Activated B cell treated with CpG ODN at 0.5 μM for 24 hours (primary cell): ENCODE measurements at regions not wholly inside any gene's neighbourhood (a gene's known extent, or its start where the extent isn't known, plus 50 kb on each side); places are given as distances from the start of the nearest gene placed in this dataset.

Experiments
- ATAC-seq: fragments of 200-7000 bp; cut with Tn5 transposase; one replicate; pipeline ENCODE4 v1.10.0; 2021; ENCODE audit warnings: low read depth, mild to moderate bottlenecking, moderate library complexity
- CTCF ChIA-PET: fragments of 350-600 bp; sonication (Branson Sonifier 250); formaldehyde crosslinking; loops from one replicate; lab custom pipeline; 2021; ENCODE audit warnings: antibody characterized with exemption; lab: Charles Lee
- POLR2A ChIA-PET: fragments of 350-600 bp; sonication (Branson Sonifier 250); formaldehyde crosslinking; loops from one replicate; lab custom pipeline; 2021; ENCODE audit warnings: antibody characterized with exemption; lab: Charles Lee
- DNase-seq: peaks from one replicate; pipeline ENCODE4 v3.0.0; 2022
- H3K27ac Mint-ChIP-seq: one replicate; pipeline ENCODE4 v1.8.0; 2020; ENCODE audit warnings: mixed read lengths
- H3K27me3 Mint-ChIP-seq: one replicate; pipeline ENCODE4 v1.8.0; 2021; ENCODE audit warnings: mixed read lengths
- H3K36me3 Mint-ChIP-seq: one replicate; pipeline ENCODE4 v1.8.0; 2021; ENCODE audit warnings: low read depth, mixed read lengths
- H3K4me1 Mint-ChIP-seq: one replicate; pipeline ENCODE4 v1.8.0; 2021; ENCODE audit warnings: mixed read lengths
- H3K4me3 Mint-ChIP-seq: one replicate; pipeline ENCODE4 v1.8.0; 2020; ENCODE audit warnings: mild to moderate bottlenecking, mixed read lengths
- H3K9me3 Mint-ChIP-seq: one replicate; pipeline ENCODE4 v1.8.0; 2020; ENCODE audit warnings: mixed read lengths
- CTCF ChIP-seq: fragments of 200-600 bp; IDR thresholded peaks from one replicate; pipeline ENCODE4 v1.8.0; 2022; ENCODE audit warnings: antibody characterized with exemption, mild to moderate bottlenecking
- intact Hi-C: fragments of 100-400 bp; cut with micrococcal nuclease; formaldehyde crosslinking; loops from one replicate; pipeline ENCODE4 v1.15.1; 2024

GRCh38 chr2:128423788-128424165 lies 105.1 kb upstream of the HS6ST1 start:
- Mint-ChIP-seq H3K27ac (no peak overlapping the region), H3K27me3 (peaks cover 2% of the 10 kb centered on the region), H3K9me3 (peaks cover 6% of the 10 kb centered on the region), H3K4me3 (no peak overlapping the region), H3K4me1 (no peaks in the 10 kb centered on the region), H3K36me3 (peaks cover 3% of the 10 kb centered on the region)
- DNase-seq (no peak), ATAC-seq (no peak)
- intact Hi-C loops: no loop called here
- TF ChIP-seq CTCF: no peak
- ChIA-PET CTCF (no interaction called here), POLR2A (no interaction called here)

- Mint-ChIP-seq H3K27ac (no peak overlapping the region), H3K4me3 (no peak overlapping the region), H3K4me1 (no peaks in the 10 kb centered on the region), H3K36me3 (peaks cover 1% of the 10 kb centered on the region), H3K27me3 (peaks cover under 1% of the 10 kb centered on the region), H3K9me3 (peaks cover 12% of the 10 kb centered on the region)
- no peak for DNase-seq
- no peak for ATAC-seq
- CTCF ChIA-PET: no interaction called here
- intact Hi-C loops: no loop called here
- POLR2A ChIA-PET: no interaction called here
- no peak for TF ChIP-seq CTCF
Measured at GRCh38 chr2:128424406-128425171, 105.9 kb upstream of the HS6ST1 start.

GRCh38 chr2:128425216-128425615 lies 106.5 kb upstream of the HS6ST1 start:
- Mint-ChIP-seq H3K36me3 (peaks cover 3% of the 10 kb centered on the region), H3K27me3 (no peaks in the 10 kb centered on the region), H3K9me3 (peaks cover 12% of the 10 kb centered on the region), H3K27ac (no peak overlapping the region), H3K4me1 (no peaks in the 10 kb centered on the region), H3K4me3 (no peak overlapping the region)
- intact Hi-C loops: no loop called here
- TF ChIP-seq CTCF: no peak
- ATAC-seq (no peak), DNase-seq (no peak)
- POLR2A ChIA-PET: no interaction called here
- CTCF ChIA-PET: no interaction called here

GRCh38 chr2:128425731-128426620 lies 107.3 kb upstream of the HS6ST1 start:
- TF ChIP-seq CTCF: no peak
- no peak for ATAC-seq
- H3K27ac Mint-ChIP-seq: no peak overlapping the region
- H3K9me3 Mint-ChIP-seq: peaks cover 14% of the 10 kb centered on the region
- DNase-seq: no peak
- H3K27me3 Mint-ChIP-seq: no peaks in the 10 kb centered on the region
- POLR2A ChIA-PET: no interaction called here
- no peaks in the 10 kb centered on the region for H3K4me1 Mint-ChIP-seq
- intact Hi-C loops: no loop called here
- CTCF ChIA-PET: no interaction called here
- H3K4me3 Mint-ChIP-seq: no peak overlapping the region
- H3K36me3 Mint-ChIP-seq: peaks cover 3% of the 10 kb centered on the region

- no peak for DNase-seq
- Mint-ChIP-seq H3K4me1 (no peaks in the 10 kb centered on the region), H3K27me3 (no peaks in the 10 kb centered on the region), H3K9me3 (peaks cover 17% of the 10 kb centered on the region), H3K27ac (no peak overlapping the region), H3K4me3 (no peak overlapping the region), H3K36me3 (peaks cover 3% of the 10 kb centered on the region)
- ATAC-seq: no peak
- TF ChIP-seq CTCF: no peak
- intact Hi-C loops: no loop called here
- ChIA-PET CTCF (no interaction called here), POLR2A (no interaction called here)
Measured at GRCh38 chr2:128427413-128427755, 108.7 kb upstream of the HS6ST1 start.
